ENCODE measurements at regions not wholly inside any gene's neighbourhood (a gene's known extent, or its start where the extent isn't known, plus 50 kb on each side); places are given as distances from the start of the nearest gene placed in this dataset.

GRCh38 chr11:100630898-100631297, 56.2 kb upstream of the ARHGAP42 start:
- no peak for DNase-seq (ENCODE audit: low spot score, unreplicated experiment)
- H3K9me3 Mint-ChIP-seq (ENCODE audit: low read depth): no peaks in the 10 kb centered on the region
- peaks cover 8% of the 10 kb centered on the region for H3K4me1 Mint-ChIP-seq (ENCODE audit: low read depth)
- no peak overlapping the region for H3K4me3 Mint-ChIP-seq (ENCODE audit: low read depth)
- H3K27me3 Mint-ChIP-seq: no peaks in the 10 kb centered on the region
- H3K27ac Mint-ChIP-seq: no peak overlapping the region
- no peaks in the 10 kb centered on the region for H3K36me3 Mint-ChIP-seq (ENCODE audit: insufficient read depth)
- no peak for TF ChIP-seq CTCF (IDR thresholded peaks at IDR 0.05; ENCODE audit: unreplicated experiment)

GRCh38 chr11:100631316-100631715, 55.8 kb upstream of the ARHGAP42 start:
- Mint-ChIP-seq H3K9me3 (ENCODE audit: low read depth) (no peaks in the 10 kb centered on the region), H3K4me1 (ENCODE audit: low read depth) (peaks cover 8% of the 10 kb centered on the region), H3K27ac (no peak overlapping the region), H3K4me3 (ENCODE audit: low read depth) (no peak overlapping the region), H3K36me3 (ENCODE audit: insufficient read depth) (no peaks in the 10 kb centered on the region), H3K27me3 (no peaks in the 10 kb centered on the region)
- no peak for TF ChIP-seq CTCF (IDR thresholded peaks at IDR 0.05; ENCODE audit: unreplicated experiment)
- DNase-seq (ENCODE audit: low spot score, unreplicated experiment): no peak

DNA sequence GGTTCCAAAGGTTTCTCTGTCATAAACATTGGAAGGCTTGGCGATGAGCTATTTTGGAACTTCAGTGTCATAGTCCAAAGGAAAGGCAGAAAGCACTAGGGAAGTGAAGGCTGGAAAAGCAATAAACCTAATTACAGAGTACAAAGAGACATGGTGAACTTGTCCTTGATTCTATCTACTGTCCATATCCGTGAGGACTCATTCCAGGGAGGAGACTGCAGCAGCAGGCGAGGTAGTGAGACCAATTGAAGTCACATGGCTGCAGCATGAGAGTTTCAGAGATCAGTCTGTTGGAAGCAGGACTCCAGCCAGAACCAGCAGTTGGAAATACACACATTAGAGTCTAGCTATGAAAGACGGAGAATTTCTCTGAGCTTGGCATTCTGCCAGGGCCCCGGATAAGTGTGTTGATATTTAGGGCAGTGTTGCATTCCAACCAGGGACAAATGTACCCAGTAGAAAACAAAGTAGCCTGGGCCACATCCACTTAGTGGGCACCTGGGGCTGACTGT, 54.1 kb upstream of the ARHGAP42 start:
- no peaks in the 10 kb centered on the region for H3K9me3 Mint-ChIP-seq (ENCODE audit: low read depth)
- no peak for TF ChIP-seq CTCF (IDR thresholded peaks at IDR 0.05; ENCODE audit: unreplicated experiment)
- no peaks in the 10 kb centered on the region for H3K36me3 Mint-ChIP-seq (ENCODE audit: insufficient read depth)
- no peak overlapping the region for H3K27ac Mint-ChIP-seq
- H3K27me3 Mint-ChIP-seq: no peaks in the 10 kb centered on the region
- no peak for DNase-seq (ENCODE audit: low spot score, unreplicated experiment)
- H3K4me3 Mint-ChIP-seq (ENCODE audit: low read depth): no peak overlapping the region
- H3K4me1 Mint-ChIP-seq (ENCODE audit: low read depth): peaks cover 11% of the 10 kb centered on the region

DNA sequence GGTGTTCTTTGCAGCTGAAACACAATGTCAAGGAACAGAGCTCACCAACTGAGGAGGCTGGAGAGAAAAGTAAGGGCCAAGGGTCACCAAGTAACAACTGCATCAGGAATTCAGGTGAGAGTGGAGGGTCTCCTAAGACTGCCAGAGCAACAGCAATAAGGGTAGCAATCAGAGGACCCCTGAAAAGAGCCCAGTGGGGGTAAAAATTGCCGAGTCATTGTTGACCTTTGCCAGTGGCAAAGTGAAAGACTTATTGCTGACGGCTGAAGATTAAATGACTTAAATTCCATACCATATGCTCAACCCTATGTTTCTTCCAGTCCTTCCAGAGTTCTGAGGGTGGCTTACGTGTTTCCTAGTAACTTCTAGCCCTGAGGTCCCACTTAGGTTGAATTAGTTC, 51.9 kb upstream of the ARHGAP42 start:
- Mint-ChIP-seq H3K4me1 (ENCODE audit: low read depth) (peaks cover 23% of the 10 kb centered on the region), H3K4me3 (ENCODE audit: low read depth) (no peak overlapping the region), H3K9me3 (ENCODE audit: low read depth) (no peaks in the 10 kb centered on the region), H3K27ac (no peak overlapping the region), H3K36me3 (ENCODE audit: insufficient read depth) (no peaks in the 10 kb centered on the region), H3K27me3 (no peaks in the 10 kb centered on the region)
- no peak for DNase-seq (ENCODE audit: low spot score, unreplicated experiment)
- no peak for TF ChIP-seq CTCF (IDR thresholded peaks at IDR 0.05; ENCODE audit: unreplicated experiment)

DNA sequence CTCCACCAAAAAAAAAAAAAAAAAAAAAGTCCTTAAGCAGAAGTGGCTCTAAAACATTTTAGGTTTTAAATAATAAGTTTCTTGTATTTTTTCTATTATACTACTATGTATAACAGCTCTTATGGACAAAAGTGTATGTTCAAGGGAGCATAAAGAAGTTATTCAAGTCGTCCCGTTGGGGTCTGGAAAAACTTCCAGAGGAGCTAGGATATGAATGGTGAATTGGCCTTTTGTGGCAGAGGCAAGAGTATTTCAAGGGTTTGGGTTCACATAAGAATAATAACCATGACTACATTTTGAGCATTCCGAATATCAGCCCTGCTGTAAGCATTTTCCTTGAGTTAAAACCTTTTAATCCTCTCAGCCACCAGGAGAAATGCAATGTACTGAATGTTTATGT, 50.6 kb upstream of the ARHGAP42 start:
- Mint-ChIP-seq H3K4me1 (ENCODE audit: low read depth) (peaks cover 15% of the 10 kb centered on the region), H3K9me3 (ENCODE audit: low read depth) (no peaks in the 10 kb centered on the region), H3K4me3 (ENCODE audit: low read depth) (no peak overlapping the region), H3K27me3 (no peaks in the 10 kb centered on the region), H3K36me3 (ENCODE audit: insufficient read depth) (no peaks in the 10 kb centered on the region), H3K27ac (no peak overlapping the region)
- DNase-seq (ENCODE audit: low spot score, unreplicated experiment): no peak
- TF ChIP-seq CTCF (IDR thresholded peaks at IDR 0.05; ENCODE audit: unreplicated experiment): no peak

Measured in progenitor cell of endocrine pancreas (in vitro differentiated cells).